ENCODE measurements at regions not wholly inside any gene's neighbourhood (a gene's known extent, or its start where the extent isn't known, plus 50 kb on each side); places are given as distances from the start of the nearest gene placed in this dataset.

DNA sequence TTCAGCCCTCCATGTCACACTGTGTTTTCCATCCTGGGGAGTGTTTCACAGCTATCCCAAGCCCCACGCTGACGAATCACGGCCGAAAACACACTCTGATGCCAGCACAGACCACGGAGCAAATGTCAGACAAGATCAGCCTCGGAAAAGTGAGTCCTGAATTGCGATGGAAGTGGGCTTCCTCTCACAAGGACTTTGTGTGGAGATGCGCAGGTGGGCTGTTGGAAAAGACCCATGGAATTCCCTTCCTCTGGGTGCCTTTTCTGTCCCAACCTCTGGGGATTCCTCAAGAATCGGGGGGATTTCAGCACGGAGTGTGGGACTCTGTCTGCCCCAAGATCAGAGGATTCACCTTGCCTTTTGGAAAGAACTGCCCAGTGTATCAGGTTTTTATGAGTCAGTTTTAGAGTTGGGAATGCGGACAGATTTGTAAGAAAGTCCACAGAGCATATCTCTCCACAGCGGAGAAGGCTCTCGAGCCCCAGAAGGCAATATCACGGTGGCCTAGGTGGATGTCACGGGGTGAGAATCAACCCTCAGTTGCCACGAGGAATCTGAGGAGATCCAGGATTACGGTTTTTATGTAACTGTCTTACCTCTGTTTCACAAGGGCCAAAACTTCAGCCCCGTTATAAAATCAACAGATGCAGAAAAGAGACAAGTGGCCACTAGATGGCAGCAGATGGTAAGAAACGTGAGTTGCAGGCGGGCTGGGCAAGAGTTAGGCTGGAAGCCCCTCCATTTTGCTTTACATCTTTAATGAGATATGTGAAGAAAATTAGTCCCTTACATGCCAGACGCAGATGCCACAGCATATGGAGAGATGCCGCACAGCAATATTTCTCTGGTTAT, 201.9 kb downstream of the DAD1 start (continued):
- TF ChIP-seq, protein P1, sequence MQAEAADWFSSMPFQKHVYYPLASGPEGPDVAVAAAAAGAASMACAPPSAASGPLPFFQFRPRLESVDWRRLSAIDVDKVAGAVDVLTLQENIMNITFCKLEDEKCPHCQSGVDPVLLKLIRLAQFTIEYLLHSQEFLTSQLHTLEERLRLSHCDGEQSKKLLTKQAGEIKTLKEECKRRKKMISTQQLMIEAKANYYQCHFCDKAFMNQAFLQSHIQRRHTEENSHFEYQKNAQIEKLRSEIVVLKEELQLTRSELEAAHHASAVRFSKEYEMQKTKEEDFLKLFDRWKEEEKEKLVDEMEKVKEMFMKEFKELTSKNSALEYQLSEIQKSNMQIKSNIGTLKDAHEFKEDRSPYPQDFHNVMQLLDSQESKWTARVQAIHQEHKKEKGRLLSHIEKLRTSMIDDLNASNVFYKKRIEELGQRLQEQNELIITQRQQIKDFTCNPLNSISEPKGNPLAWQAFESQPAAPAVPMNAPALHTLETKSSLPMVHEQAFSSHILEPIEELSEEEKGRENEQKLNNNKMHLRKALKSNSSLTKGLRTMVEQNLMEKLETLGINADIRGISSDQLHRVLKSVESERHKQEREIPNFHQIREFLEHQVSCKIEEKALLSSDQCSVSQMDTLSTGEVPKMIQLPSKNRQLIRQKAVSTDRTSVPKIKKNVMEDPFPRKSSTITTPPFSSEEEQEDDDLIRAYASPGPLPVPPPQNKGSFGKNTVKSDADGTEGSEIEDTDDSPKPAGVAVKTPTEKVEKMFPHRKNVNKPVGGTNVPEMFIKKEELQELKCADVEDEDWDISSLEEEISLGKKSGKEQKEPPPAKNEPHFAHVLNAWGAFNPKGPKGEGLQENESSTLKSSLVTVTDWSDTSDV (CRISPR knock-in tag; IDR thresholded peaks at IDR 0.05): peak; percentile 50; the same call in 1 of the 2 replicates
- TF ChIP-seq, protein P2, sequence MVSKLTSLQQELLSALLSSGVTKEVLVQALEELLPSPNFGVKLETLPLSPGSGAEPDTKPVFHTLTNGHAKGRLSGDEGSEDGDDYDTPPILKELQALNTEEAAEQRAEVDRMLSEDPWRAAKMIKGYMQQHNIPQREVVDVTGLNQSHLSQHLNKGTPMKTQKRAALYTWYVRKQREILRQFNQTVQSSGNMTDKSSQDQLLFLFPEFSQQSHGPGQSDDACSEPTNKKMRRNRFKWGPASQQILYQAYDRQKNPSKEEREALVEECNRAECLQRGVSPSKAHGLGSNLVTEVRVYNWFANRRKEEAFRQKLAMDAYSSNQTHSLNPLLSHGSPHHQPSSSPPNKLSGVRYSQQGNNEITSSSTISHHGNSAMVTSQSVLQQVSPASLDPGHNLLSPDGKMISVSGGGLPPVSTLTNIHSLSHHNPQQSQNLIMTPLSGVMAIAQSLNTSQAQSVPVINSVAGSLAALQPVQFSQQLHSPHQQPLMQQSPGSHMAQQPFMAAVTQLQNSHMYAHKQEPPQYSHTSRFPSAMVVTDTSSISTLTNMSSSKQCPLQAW (CRISPR knock-in tag; IDR thresholded peaks at IDR 0.05): no peak
- TF ChIP-seq KAT8 (CRISPR knock-in tag; IDR thresholded peaks at IDR 0.05) (peak; percentile 17; the same call in 1 of the 2 replicates), ZNF572 (CRISPR knock-in tag; IDR thresholded peaks at IDR 0.05) (peak; percentile 89; the same call in 1 of the 2 replicates), ZKSCAN1 (IDR thresholded peaks at IDR 0.05; ENCODE audit: low read length) (peak; percentile 34; the same call in 1 of the 2 replicates), BHLHE40 (IDR thresholded peaks at IDR 0.05; ENCODE audit: low read length) (peak; percentile 83), SMC3 (IDR thresholded peaks at IDR 0.05; ENCODE audit: low read length) (peak; percentile 86), EZH2 (conservative IDR thresholded peaks at IDR 0.05; ENCODE audit: low read depth, low read length) (0 out of 2 replicates have a peak, but pooled peaks have one; percentile 70), CCDC6 (CRISPR knock-in tag; IDR thresholded peaks at IDR 0.05) (no peak), GABPA (IDR thresholded peaks at IDR 0.05; ENCODE audit: low read depth, low read length) (peak; percentile 20; the same call in 1 of the 2 replicates), GABPA (CRISPR knock-in tag; IDR thresholded peaks at IDR 0.05; ENCODE audit: low read depth) (no peak), CC2D1A (CRISPR knock-in tag; IDR thresholded peaks at IDR 0.05) (peak; percentile 71; the same call in 1 of the 2 replicates), PAX8 (CRISPR knock-in tag; IDR thresholded peaks at IDR 0.05; ENCODE audit: borderline replicate concordance) (peak; percentile 72; the same call in 1 of the 2 replicates), LCORL (IDR thresholded peaks at IDR 0.05) (no peak), LCORL (CRISPR knock-in tag; IDR thresholded peaks at IDR 0.05) (0 out of 2 replicates have a peak, but pooled peaks have one; percentile 27)
- TF ChIP-seq, protein P3, sequence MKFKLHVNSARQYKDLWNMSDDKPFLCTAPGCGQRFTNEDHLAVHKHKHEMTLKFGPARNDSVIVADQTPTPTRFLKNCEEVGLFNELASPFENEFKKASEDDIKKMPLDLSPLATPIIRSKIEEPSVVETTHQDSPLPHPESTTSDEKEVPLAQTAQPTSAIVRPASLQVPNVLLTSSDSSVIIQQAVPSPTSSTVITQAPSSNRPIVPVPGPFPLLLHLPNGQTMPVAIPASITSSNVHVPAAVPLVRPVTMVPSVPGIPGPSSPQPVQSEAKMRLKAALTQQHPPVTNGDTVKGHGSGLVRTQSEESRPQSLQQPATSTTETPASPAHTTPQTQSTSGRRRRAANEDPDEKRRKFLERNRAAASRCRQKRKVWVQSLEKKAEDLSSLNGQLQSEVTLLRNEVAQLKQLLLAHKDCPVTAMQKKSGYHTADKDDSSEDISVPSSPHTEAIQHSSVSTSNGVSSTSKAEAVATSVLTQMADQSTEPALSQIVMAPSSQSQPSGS (CRISPR knock-in tag; IDR thresholded peaks at IDR 0.05): no peak
- TF ChIP-seq, protein P4, sequence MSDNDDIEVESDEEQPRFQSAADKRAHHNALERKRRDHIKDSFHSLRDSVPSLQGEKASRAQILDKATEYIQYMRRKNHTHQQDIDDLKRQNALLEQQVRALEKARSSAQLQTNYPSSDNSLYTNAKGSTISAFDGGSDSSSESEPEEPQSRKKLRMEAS (IDR thresholded peaks at IDR 0.05): 0 out of 2 replicates have a peak, but pooled peaks have one; percentile 22
- TF ChIP-seq, protein P5, sequence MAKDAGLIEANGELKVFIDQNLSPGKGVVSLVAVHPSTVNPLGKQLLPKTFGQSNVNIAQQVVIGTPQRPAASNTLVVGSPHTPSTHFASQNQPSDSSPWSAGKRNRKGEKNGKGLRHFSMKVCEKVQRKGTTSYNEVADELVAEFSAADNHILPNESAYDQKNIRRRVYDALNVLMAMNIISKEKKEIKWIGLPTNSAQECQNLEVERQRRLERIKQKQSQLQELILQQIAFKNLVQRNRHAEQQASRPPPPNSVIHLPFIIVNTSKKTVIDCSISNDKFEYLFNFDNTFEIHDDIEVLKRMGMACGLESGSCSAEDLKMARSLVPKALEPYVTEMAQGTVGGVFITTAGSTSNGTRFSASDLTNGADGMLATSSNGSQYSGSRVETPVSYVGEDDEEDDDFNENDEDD (CRISPR knock-in tag; IDR thresholded peaks at IDR 0.05; ENCODE audit: borderline replicate concordance): no peak; the same call in 1 of the 2 replicates
- TF ChIP-seq, protein P6, sequence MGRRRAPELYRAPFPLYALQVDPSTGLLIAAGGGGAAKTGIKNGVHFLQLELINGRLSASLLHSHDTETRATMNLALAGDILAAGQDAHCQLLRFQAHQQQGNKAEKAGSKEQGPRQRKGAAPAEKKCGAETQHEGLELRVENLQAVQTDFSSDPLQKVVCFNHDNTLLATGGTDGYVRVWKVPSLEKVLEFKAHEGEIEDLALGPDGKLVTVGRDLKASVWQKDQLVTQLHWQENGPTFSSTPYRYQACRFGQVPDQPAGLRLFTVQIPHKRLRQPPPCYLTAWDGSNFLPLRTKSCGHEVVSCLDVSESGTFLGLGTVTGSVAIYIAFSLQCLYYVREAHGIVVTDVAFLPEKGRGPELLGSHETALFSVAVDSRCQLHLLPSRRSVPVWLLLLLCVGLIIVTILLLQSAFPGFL (CRISPR knock-in tag; IDR thresholded peaks at IDR 0.05): no peak

Data from HepG2 (cell line).